SK-N-SH (cell line): ENCODE measurements at regions not wholly inside any gene's neighbourhood (a gene's known extent, or its start where the extent isn't known, plus 50 kb on each side); places are given as distances from the start of the nearest gene placed in this dataset.

Experiments
- CTCF ChIA-PET: fragments of 300-600, 350-600 bp; formaldehyde crosslinking; extraction: SDS; loops from one replicate; lab custom pipeline; 2021; lab: Yijun Ruan, JAX
- POLR2A ChIA-PET: fragments of 350-600 bp; sonication (Branson Sonifier 250); formaldehyde crosslinking; extraction: SDS; loops from one replicate; lab custom pipeline; 2020; ENCODE audit warnings: antibody characterized with exemption, inconsistent platforms; lab: Yijun Ruan, JAX
- DNase-seq: peaks from one replicate; pipeline ENCODE4 v3.0.0; 2012
- H2AFZ ChIP-seq: fragments of 200-600 bp; sonication (generic); 2 replicates; pipeline ENCODE4 v1.8.1; 2016; ENCODE audit warnings: antibody characterized with exemption, mild to moderate bottlenecking, low read depth
- H3F3A ChIP-seq: fragments of 200-600 bp; sonication (generic); replicated peaks from 2 replicates; pipeline ENCODE3; 2016; ENCODE audit warnings: antibody characterized with exemption, mild to moderate bottlenecking; ENCODE audit not compliant: insufficient read depth
- H3K27ac ChIP-seq, 2 experiments: fragments of 200-500 bp in 1 of 2; fragments of 200-600 bp in 1 of 2; sonication (Bioruptor generic) in 1 of 2; sonication (generic), shearing (Covaris generic) in 1 of 2; 2 replicates each; pipeline versions ENCODE4 v1.5.1 to v1.6.1; 2014 to 2016; ENCODE audit warnings: low read depth in 2 of 2, inconsistent platforms in 1 of 2, low read length in 1 of 2, mild to moderate bottlenecking in 1 of 2, mixed read lengths in 1 of 2
- H3K27me3 ChIP-seq: fragments of 200-600 bp; sonication (generic), shearing (Covaris generic); 2 replicates; pipeline ENCODE4 v1.6.1; 2016; ENCODE audit warnings: mixed run types; ENCODE audit not compliant: insufficient read depth
- H3K36me3 ChIP-seq, 2 experiments: fragments of 200-500 bp in 1 of 2; fragments of 200-600 bp in 1 of 2; sonication (Bioruptor generic) in 1 of 2; sonication (generic) in 1 of 2; replicated peaks in 1 of 2; 2 replicates each; pipeline versions ENCODE3 to v1.5.1; 2014 to 2016; ENCODE audit warnings: low read length in 1 of 2, mild to moderate bottlenecking in 1 of 2; ENCODE audit not compliant: insufficient read depth in 2 of 2, control insufficient read depth in 1 of 2
- H3K4me1 ChIP-seq, 2 experiments: fragments of 200-500 bp in 1 of 2; fragments of 200-600 bp in 1 of 2; sonication (Bioruptor generic) in 1 of 2; sonication (generic), shearing (Covaris generic) in 1 of 2; 2 replicates each; pipeline versions ENCODE4 v1.5.1 to v1.6.1; 2014 to 2016; ENCODE audit warnings: low read depth in 1 of 2, low read length in 1 of 2, mixed run types in 1 of 2; ENCODE audit not compliant: insufficient read depth in 2 of 2, control insufficient read depth in 1 of 2
- H3K4me2 ChIP-seq: fragments of 200-600 bp; sonication (generic), shearing (Covaris generic); 2 replicates; pipeline ENCODE4 v1.6.1; 2017; ENCODE audit warnings: mixed run types
- H3K4me3 ChIP-seq, 2 experiments: fragments of 200-500 bp in 1 of 2; fragments of 200-600 bp in 1 of 2; sonication (Bioruptor generic) in 1 of 2; sonication (generic), shearing (Covaris generic) in 1 of 2; 2 replicates each; pipeline versions ENCODE4 v1.5.1 to v1.8.1; 2014 to 2016; ENCODE audit warnings: low read depth in 2 of 2, inconsistent platforms in 1 of 2, low read length in 1 of 2, mild to moderate bottlenecking in 1 of 2, mixed read lengths in 1 of 2, moderate library complexity in 1 of 2
- H3K79me2 ChIP-seq: fragments of 200-600 bp; sonication (generic); 2 replicates; pipeline ENCODE4 v1.8.1; 2017; ENCODE audit warnings: mild to moderate bottlenecking; ENCODE audit not compliant: insufficient read depth
- H3K9ac ChIP-seq: fragments of 200-600 bp; sonication (generic); 2 replicates; pipeline ENCODE4 v1.6.1; 2017; ENCODE audit warnings: mixed run types
- H3K9me2 ChIP-seq: fragments of 200-600 bp; sonication (generic); 2 replicates; pipeline ENCODE4 v1.6.1; 2017; ENCODE audit warnings: mixed run types
- H3K9me3 ChIP-seq: fragments of 200-600 bp; sonication (generic); 2 replicates; pipeline ENCODE4 v1.6.1; 2017; ENCODE audit warnings: mixed run types, mild to moderate bottlenecking, moderate library complexity
- H4K20me1 ChIP-seq: fragments of 200-600 bp; sonication (generic); 2 replicates; pipeline ENCODE4 v1.6.1; 2017; ENCODE audit warnings: mild to moderate bottlenecking, mixed run types; ENCODE audit not compliant: insufficient read depth
- CHD2 ChIP-seq: fragments of 150-350 bp; IDR thresholded peaks from 2 replicates; pipeline ENCODE4 v1.6.1; 2018; ENCODE audit warnings: low read length; ENCODE audit not compliant: partially characterized antibody
- CTCF ChIP-seq: fragments of 200-600 bp; sonication (generic); IDR thresholded peaks from 2 replicates; pipeline ENCODE4 v1.6.1; 2017; ENCODE audit warnings: antibody characterized with exemption, mild to moderate bottlenecking, moderate library complexity
- EP300 ChIP-seq, 2 experiments: IDR thresholded peaks; 2 replicates each; pipeline versions ENCODE4 v1.4.0 to v1.6.1; 2012; ENCODE audit warnings: borderline replicate concordance in 1 of 2, low read depth in 1 of 2, low read length in 1 of 2
- FOXJ3 ChIP-seq: sonication (generic); formaldehyde crosslinking; IDR thresholded peaks from 2 replicates; pipeline ENCODE4 v1.5.1; 2020; ENCODE audit warnings: mild to moderate bottlenecking, missing genetic modification reagents
- FOXM1 ChIP-seq: IDR thresholded peaks from 2 replicates; pipeline ENCODE4 v1.4.0; 2012; ENCODE audit warnings: low read depth, mild to moderate bottlenecking
- GABPA ChIP-seq: IDR thresholded peaks from 2 replicates; pipeline ENCODE4 v1.4.0; 2012; ENCODE audit warnings: low read depth, mild to moderate bottlenecking
- MEF2A ChIP-seq: IDR thresholded peaks from 2 replicates; pipeline ENCODE4 v1.4.0; 2012; ENCODE audit warnings: low read depth, borderline replicate concordance
- MXI1 ChIP-seq: IDR thresholded peaks from 2 replicates; pipeline ENCODE4 v1.6.1; 2012; ENCODE audit warnings: mild to moderate bottlenecking, low read depth, low read length, improper control_type of control experiment
- PBX3 ChIP-seq: IDR thresholded peaks from 2 replicates; pipeline ENCODE4; 2012
- POLR2AphosphoS5 ChIP-seq: IDR thresholded peaks from 2 replicates; pipeline ENCODE4 v1.6.1; 2012; ENCODE audit warnings: low read depth, low read length
- RAD21 ChIP-seq: IDR thresholded peaks from 2 replicates; pipeline ENCODE4 v1.6.1; 2012; ENCODE audit warnings: mild to moderate bottlenecking, low read length
- RCOR1 ChIP-seq: fragments of 150-350 bp; IDR thresholded peaks from 2 replicates; pipeline ENCODE4 v1.6.1; 2017; ENCODE audit warnings: antibody characterized with exemption, low read length
- REST ChIP-seq: IDR thresholded peaks from 2 replicates; pipeline ENCODE4 v1.6.1; 2012; ENCODE audit warnings: mild to moderate bottlenecking, low read depth, low read length, moderate library complexity
- RFX5 ChIP-seq: IDR thresholded peaks from 2 replicates; pipeline ENCODE4 v1.6.1; 2012; ENCODE audit warnings: mild to moderate bottlenecking, improper control_type of control experiment, low read length
- SIN3A ChIP-seq: IDR thresholded peaks from 2 replicates; pipeline ENCODE4 v1.6.1; 2012; ENCODE audit warnings: low read depth, mild to moderate bottlenecking, low read length, moderate library complexity, borderline replicate concordance
- SMC3 ChIP-seq: IDR thresholded peaks from 2 replicates; pipeline ENCODE4 v1.6.1; 2012; ENCODE audit warnings: low read depth, low read length, improper control_type of control experiment
- TCF12 ChIP-seq: IDR thresholded peaks from 2 replicates; pipeline ENCODE4 v1.4.0; 2012
- TEAD4 ChIP-seq: IDR thresholded peaks from 2 replicates; pipeline ENCODE4 v1.4.0; 2012; ENCODE audit warnings: mild to moderate bottlenecking, borderline replicate concordance; ENCODE audit not compliant: insufficient read depth
- USF1 ChIP-seq: IDR thresholded peaks from 2 replicates; pipeline ENCODE4 v1.4.0; 2012; ENCODE audit warnings: low read depth, borderline replicate concordance
- USF2 ChIP-seq: fragments of 150-350 bp; IDR thresholded peaks from 2 replicates; pipeline ENCODE4 v1.6.1; 2017; ENCODE audit warnings: antibody characterized with exemption, low read length, low read depth, borderline replicate concordance
- YY1 ChIP-seq: IDR thresholded peaks from 2 replicates; pipeline ENCODE4 v1.4.0; 2012; ENCODE audit warnings: low read depth, mild to moderate bottlenecking
- WGBS: methylation state at CpG from one replicate; pipeline ENCODE4 v1.1.6; 2017; ENCODE audit warnings: low lambda C conversion rate; 5-methylcytosine and 5-hydroxymethylcytosine counted together

GRCh38 chr3:144029769-144030168, 58.1 kb downstream of the DIPK2A start:
- no peak for DNase-seq
- CTCF ChIA-PET, result no interaction called here
- H3K9me2 ChIP-seq, result no peaks in the 10 kb centered on the region
- H3K4me3 ChIP-seq, result no peak overlapping the region
- H3K4me1 ChIP-seq, result no peaks in the 10 kb centered on the region; a peak in 1 of 4 replicates
- POLR2A ChIA-PET, result no interaction called here
- no peak overlapping the region for H2AFZ ChIP-seq
- no peaks in the 10 kb centered on the region for H3K36me3 ChIP-seq
- no peaks in the 10 kb centered on the region for H3F3A ChIP-seq
- H4K20me1 ChIP-seq, result no peaks in the 10 kb centered on the region
- H3K4me2 ChIP-seq, result no peak overlapping the region
- 24% methylated on average over 2 of the region's 2 CpGs for WGBS
- H3K27ac ChIP-seq, result no peak overlapping the region
- H3K27me3 ChIP-seq, result no peaks in the 10 kb centered on the region
- no peak overlapping the region for H3K9ac ChIP-seq
- TF ChIP-seq MXI1 (no peak), RAD21 (no peak), GABPA (no peak), REST (no peak), TEAD4 (no peak), YY1 (no peak), MEF2A (no peak), FOXM1 (no peak), CHD2 (no peak), RCOR1 (no peak)
- TF ChIP-seq, all 33 proteins: peak for 0
- Histone ChIP-seq H3K79me2 (no peaks in the 10 kb centered on the region), H3K9me3 (no peaks in the 10 kb centered on the region)

GRCh38 chr3:144031938-144032337, 60.3 kb downstream of the DIPK2A start:
- ChIA-PET CTCF (interaction anchor here (0.8 kb wide), 1 partner anchor 12 kb away, joined by 3 read pairs; no protein-coding TSS in a partner anchor), POLR2A (no interaction called here)
- H3K36me3 ChIP-seq, result no peaks in the 10 kb centered on the region

More at GRCh38 chr3:144031938-144032337, 60.3 kb downstream of the DIPK2A start:
- Histone ChIP-seq H3K27ac (no peak overlapping the region), H2AFZ (no peak overlapping the region), H3F3A (no peaks in the 10 kb centered on the region), H3K79me2 (no peaks in the 10 kb centered on the region), H3K9me3 (no peaks in the 10 kb centered on the region), H3K4me1 (no peaks in the 10 kb centered on the region; a peak in 1 of 4 replicates), H3K9ac (no peak overlapping the region), H4K20me1 (no peaks in the 10 kb centered on the region), H3K4me3 (no peak overlapping the region), H3K4me2 (no peak overlapping the region), H3K27me3 (no peaks in the 10 kb centered on the region), H3K9me2 (no peaks in the 10 kb centered on the region)
- WGBS, result 3% methylated on average over 5 of the region's 5 CpGs
- no peak for TF ChIP-seq PBX3
- no peak for TF ChIP-seq USF2
- no peak for TF ChIP-seq EP300 (IDR thresholded peaks at IDR 0.05; ENCODE audit: borderline replicate concordance in 1 of 2, low read depth in 1 of 2, low read length in 1 of 2)
- no peak for TF ChIP-seq USF1
- no peak for TF ChIP-seq SMC3
- no peak for TF ChIP-seq CHD2
- TF ChIP-seq RAD21, result no peak
- no peak for TF ChIP-seq POLR2AphosphoS5
- TF ChIP-seq FOXJ3 (CRISPR knock-in tag), result no peak
- TF ChIP-seq SIN3A, result no peak
- TF ChIP-seq TCF12, result no peak
- TF ChIP-seq CTCF, result no peak
- TF ChIP-seq MEF2A, result no peak
- TF ChIP-seq RCOR1, result no peak
- TF ChIP-seq RFX5, result no peak
- DNase-seq, result no peak
